ENCODE measurements at regions not wholly inside any gene's neighbourhood (a gene's known extent, or its start where the extent isn't known, plus 50 kb on each side); places are given as distances from the start of the nearest gene placed in this dataset.
"Not testable (repeated sequence)": the region's sequence is repeated elsewhere in the genome, so short reads cannot be mapped to it uniquely, and the experiment has no call there.

- DNase-seq; H3K9me3 Mint-ChIP-seq (ENCODE audit: unreplicated experiment); H3K4me3 Mint-ChIP-seq (ENCODE audit: unreplicated experiment); H3K4me1 Mint-ChIP-seq (ENCODE audit: low read depth, unreplicated experiment); H3K27me3 Mint-ChIP-seq (ENCODE audit: unreplicated experiment); H3K36me3 Mint-ChIP-seq (ENCODE audit: unreplicated experiment); H3K27ac Mint-ChIP-seq (ENCODE audit: unreplicated experiment): not testable (repeated sequence)
These were observed 50.2 kb upstream of the GOLGA8O start for GRCh38 chr15:32505633-32506032.

Data from glutamatergic neuron (in vitro differentiated cells).